Activated CD4-positive, alpha-beta memory T cell treated with anti-CD3 and anti-CD28 coated beads, Interleukin-2, amount 10 ng/mL, durations not matched to agents 7 days and 5 days (primary cell): ENCODE measurements at regions not wholly inside any gene's neighbourhood (a gene's known extent, or its start where the extent isn't known, plus 50 kb on each side); places are given as distances from the start of the nearest gene placed in this dataset.

ENCODE experiments used
- CTCF ChIA-PET: fragments of 350-600 bp; sonication (Branson Sonifier 250); formaldehyde crosslinking; loops from one replicate; lab custom pipeline; 2021; ENCODE audit warnings: antibody characterized with exemption, inconsistent platforms; lab: Charles Lee
- POLR2A ChIA-PET: fragments of 350-600 bp; sonication (Branson Sonifier 250); formaldehyde crosslinking; loops from one replicate; lab custom pipeline; 2021; ENCODE audit warnings: antibody characterized with exemption; lab: Charles Lee
- DNase-seq: peaks from one replicate; pipeline ENCODE4 v3.0.0-alpha.2; 2020
- H3K27ac Mint-ChIP-seq: one replicate; pipeline ENCODE4 v1.8.0; 2021; ENCODE audit warnings: mild to moderate bottlenecking, mixed read lengths
- H3K27me3 Mint-ChIP-seq: one replicate; pipeline ENCODE4 v1.8.0; 2021; ENCODE audit warnings: mixed read lengths
- H3K36me3 Mint-ChIP-seq: one replicate; pipeline ENCODE4 v1.8.0; 2021; ENCODE audit warnings: low read depth, mixed read lengths
- H3K4me1 Mint-ChIP-seq: one replicate; pipeline ENCODE4 v1.8.0; 2021; ENCODE audit warnings: mixed read lengths
- H3K4me3 Mint-ChIP-seq: one replicate; pipeline ENCODE4 v1.8.0; 2021; ENCODE audit warnings: mild to moderate bottlenecking, mixed read lengths
- H3K9me3 Mint-ChIP-seq: one replicate; pipeline ENCODE4 v1.8.0; 2021; ENCODE audit warnings: mixed read lengths

GRCh38 chr1:200336101-200336845, 73.6 kb downstream of the ZNF281 start:
- Mint-ChIP-seq H3K27ac (no peak overlapping the region), H3K9me3 (no peaks in the 10 kb centered on the region), H3K4me3 (no peak overlapping the region), H3K36me3 (no peaks in the 10 kb centered on the region), H3K4me1 (peaks cover 5% of the 10 kb centered on the region), H3K27me3 (peaks cover under 1% of the 10 kb centered on the region)
- ChIA-PET CTCF (interaction anchor here (0.6 kb wide), 1 partner anchor 10 kb away, joined by 3 read pairs; no protein-coding TSS in a partner anchor), POLR2A (no interaction called here)
- DNase-seq, result no peak

DNA sequence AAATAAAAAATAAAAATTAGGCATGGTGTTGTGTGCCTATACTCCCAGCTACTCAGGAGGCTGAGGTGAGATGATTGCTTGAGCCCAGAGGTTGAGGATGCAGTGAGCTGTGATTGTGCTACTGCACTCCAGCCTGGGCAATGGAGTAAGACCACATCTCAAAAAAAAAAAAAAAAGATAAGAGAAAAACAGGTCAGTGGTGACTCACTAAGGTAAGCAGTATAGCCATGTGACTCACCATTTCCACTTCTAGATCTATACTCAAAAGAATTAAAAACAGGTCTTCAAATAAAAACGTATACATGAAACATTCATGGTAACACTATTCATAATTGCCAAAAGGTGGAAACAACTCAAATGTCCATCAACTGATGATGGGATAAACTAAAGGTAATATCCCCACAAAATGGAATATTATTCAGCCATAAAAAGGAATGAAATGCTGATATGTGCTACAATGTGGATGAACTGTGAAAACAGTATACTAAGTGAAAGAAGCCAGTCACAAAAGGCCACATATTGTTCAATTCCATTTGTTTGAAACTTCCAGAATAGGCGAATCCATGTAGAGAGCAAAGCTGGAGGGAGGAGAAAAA, 75.1 kb downstream of the ZNF281 start:
- ChIA-PET CTCF (no interaction called here), POLR2A (no interaction called here)
- Mint-ChIP-seq H3K4me1 (peaks cover 5% of the 10 kb centered on the region), H3K36me3 (no peaks in the 10 kb centered on the region), H3K27me3 (no peaks in the 10 kb centered on the region), H3K4me3 (no peak overlapping the region), H3K27ac (no peak overlapping the region), H3K9me3 (no peaks in the 10 kb centered on the region)
- DNase-seq, result no peak

- no peak overlapping the region for H3K27ac Mint-ChIP-seq
- DNase-seq, result no peak
- H3K27me3 Mint-ChIP-seq, result no peaks in the 10 kb centered on the region
- no peaks in the 10 kb centered on the region for H3K36me3 Mint-ChIP-seq
- POLR2A ChIA-PET, result no interaction called here
- CTCF ChIA-PET, result no interaction called here
- no peak overlapping the region for H3K4me3 Mint-ChIP-seq
- peaks cover 5% of the 10 kb centered on the region for H3K4me1 Mint-ChIP-seq
- no peaks in the 10 kb centered on the region for H3K9me3 Mint-ChIP-seq
Measured at GRCh38 chr1:200333329-200333728, 76.5 kb downstream of the ZNF281 start.

DNA sequence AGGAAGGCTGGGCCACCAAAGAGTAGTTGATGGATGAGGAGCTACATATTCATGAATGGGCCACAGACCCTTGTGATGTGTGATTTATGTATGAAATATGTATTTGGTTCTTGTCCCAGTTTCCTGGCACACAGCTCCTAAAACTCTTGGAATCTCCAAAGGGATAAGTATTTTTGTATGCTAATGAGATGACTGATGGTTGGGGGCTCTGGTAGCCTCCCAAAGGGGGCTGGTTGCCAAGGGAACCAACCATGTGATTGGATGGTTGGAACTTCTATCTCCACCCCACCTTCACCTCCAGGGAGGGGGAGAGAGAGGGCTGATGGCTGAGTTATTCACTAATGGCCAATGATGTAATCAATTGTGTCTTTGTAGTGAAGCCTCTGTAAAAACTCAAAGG, 77.1 kb downstream of the ZNF281 start:
- DNase-seq, result no peak
- CTCF ChIA-PET, result no interaction called here
- POLR2A ChIA-PET, result no interaction called here
- H3K27ac Mint-ChIP-seq, result no peak overlapping the region
- peaks cover 5% of the 10 kb centered on the region for H3K27me3 Mint-ChIP-seq
- H3K9me3 Mint-ChIP-seq, result no peaks in the 10 kb centered on the region
- no peak overlapping the region for H3K4me3 Mint-ChIP-seq
- peaks cover 3% of the 10 kb centered on the region for H3K4me1 Mint-ChIP-seq
- H3K36me3 Mint-ChIP-seq, result no peaks in the 10 kb centered on the region

DNA sequence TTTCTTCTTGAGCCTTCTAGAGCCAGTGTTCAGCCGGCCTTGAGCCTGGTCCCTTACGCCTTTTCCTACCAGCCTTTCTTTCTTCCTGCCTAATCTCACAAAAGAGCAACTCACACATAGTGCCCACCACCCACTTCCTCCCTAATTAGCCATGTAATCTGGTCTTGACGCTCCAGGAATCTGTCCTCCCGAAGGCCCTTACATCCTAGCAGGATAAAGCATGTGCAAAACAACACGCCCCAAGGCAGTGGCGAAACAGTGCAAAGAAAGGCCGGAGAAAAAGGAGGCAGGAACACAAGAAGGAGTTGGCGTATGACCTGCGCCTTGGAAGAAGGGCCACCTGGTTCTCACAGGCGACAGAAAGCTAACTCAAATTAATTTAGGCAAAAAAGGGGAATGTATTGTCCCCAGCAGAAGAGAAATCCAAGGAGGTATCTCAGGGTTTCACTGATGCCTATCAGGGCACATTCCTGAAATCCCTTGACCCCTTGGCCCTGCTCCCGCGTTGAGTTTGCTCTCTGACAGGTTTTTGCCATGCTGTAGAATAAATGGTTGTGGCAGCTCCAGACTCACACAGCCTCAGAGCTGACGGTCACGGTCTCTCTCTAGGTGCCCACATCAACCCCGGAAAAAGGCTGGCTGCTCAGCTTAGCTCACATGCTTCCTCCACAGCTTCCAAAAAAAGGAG, 79.0 kb downstream of the ZNF281 start:
- CTCF ChIA-PET, result no interaction called here
- Mint-ChIP-seq H3K9me3 (no peaks in the 10 kb centered on the region), H3K4me1 (no peaks in the 10 kb centered on the region), H3K27me3 (peaks cover 10% of the 10 kb centered on the region), H3K27ac (no peak overlapping the region), H3K36me3 (no peaks in the 10 kb centered on the region), H3K4me3 (no peak overlapping the region)
- DNase-seq, result no peak
- POLR2A ChIA-PET, result no interaction called here

- no peaks in the 10 kb centered on the region for H3K9me3 Mint-ChIP-seq
- CTCF ChIA-PET, result no interaction called here
- no peak overlapping the region for H3K27ac Mint-ChIP-seq
- no peaks in the 10 kb centered on the region for H3K36me3 Mint-ChIP-seq
- DNase-seq, result no peak
- no peak overlapping the region for H3K4me3 Mint-ChIP-seq
- POLR2A ChIA-PET, result no interaction called here
- H3K27me3 Mint-ChIP-seq, result peaks cover 10% of the 10 kb centered on the region
- H3K4me1 Mint-ChIP-seq, result no peaks in the 10 kb centered on the region
Measured at GRCh38 chr1:200329208-200329882, 80.5 kb downstream of the ZNF281 start.

- CTCF ChIA-PET, result no interaction called here
Measured at GRCh38 chr1:200328379-200328778, 81.5 kb downstream of the ZNF281 start.

DNA sequence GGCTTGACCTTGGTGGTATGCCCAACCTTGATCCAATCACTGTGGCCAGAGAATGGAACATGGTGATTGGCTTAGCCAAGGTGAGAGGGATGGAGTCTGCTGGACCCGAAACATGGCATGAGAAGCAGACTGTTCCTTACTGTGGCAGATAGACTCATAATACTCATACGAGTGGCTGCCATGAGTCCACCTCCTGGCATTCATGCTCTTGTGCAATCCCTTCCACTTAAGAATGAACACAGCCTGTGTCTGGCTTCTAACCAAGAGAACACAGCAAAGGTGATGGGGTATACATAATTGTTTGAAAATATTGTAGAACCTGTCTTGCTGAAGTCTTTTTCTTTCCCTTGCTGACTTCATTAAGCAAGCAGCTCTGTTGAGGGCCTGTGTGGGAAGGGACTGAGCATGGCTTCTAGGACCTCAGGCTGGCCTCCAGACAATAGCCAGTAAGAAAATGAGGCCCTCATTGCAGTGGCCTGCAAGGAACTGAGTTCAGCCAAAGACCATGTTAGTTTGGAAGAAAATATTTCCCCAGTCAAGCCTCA, 85.9 kb downstream of the ZNF281 start:
- DNase-seq, result no peak
- Mint-ChIP-seq H3K4me3 (no peak overlapping the region), H3K4me1 (no peaks in the 10 kb centered on the region), H3K27ac (no peak overlapping the region), H3K36me3 (no peaks in the 10 kb centered on the region), H3K27me3 (peaks cover 12% of the 10 kb centered on the region), H3K9me3 (no peaks in the 10 kb centered on the region)
- ChIA-PET CTCF (no interaction called here), POLR2A (no interaction called here)

More at GRCh38 chr1:200328379-200328778, 81.5 kb downstream of the ZNF281 start:
- POLR2A ChIA-PET, result no interaction called here
- Mint-ChIP-seq H3K4me1 (no peaks in the 10 kb centered on the region), H3K27me3 (peaks cover 10% of the 10 kb centered on the region), H3K36me3 (no peaks in the 10 kb centered on the region), H3K9me3 (no peaks in the 10 kb centered on the region), H3K4me3 (no peak overlapping the region), H3K27ac (no peak overlapping the region)
- DNase-seq, result no peak

DNA sequence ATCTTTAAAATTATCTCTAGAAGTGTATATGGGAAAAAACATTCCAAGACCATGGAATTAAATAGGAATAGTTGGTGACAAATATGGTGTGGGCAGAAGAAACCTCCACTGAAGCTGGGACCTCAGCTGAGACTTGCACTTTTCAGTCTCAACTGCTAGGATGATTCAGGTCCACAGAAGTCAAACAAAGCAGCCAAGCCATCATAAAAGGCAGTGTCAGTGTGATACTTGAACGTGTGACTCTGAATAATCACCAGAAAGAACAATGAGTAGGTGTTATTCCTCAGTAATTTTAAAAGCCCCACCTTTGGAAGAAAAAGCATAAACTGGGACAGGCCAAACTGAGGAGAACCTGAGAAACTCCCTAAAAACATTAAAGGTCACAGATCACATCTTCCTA, 90.7 kb downstream of the ZNF281 start:
- Mint-ChIP-seq H3K9me3 (no peaks in the 10 kb centered on the region), H3K27ac (no peak overlapping the region), H3K27me3 (peaks cover 17% of the 10 kb centered on the region), H3K36me3 (no peaks in the 10 kb centered on the region), H3K4me1 (no peaks in the 10 kb centered on the region), H3K4me3 (no peak overlapping the region)
- ChIA-PET POLR2A (no interaction called here), CTCF (no interaction called here)
- no peak for DNase-seq

DNA sequence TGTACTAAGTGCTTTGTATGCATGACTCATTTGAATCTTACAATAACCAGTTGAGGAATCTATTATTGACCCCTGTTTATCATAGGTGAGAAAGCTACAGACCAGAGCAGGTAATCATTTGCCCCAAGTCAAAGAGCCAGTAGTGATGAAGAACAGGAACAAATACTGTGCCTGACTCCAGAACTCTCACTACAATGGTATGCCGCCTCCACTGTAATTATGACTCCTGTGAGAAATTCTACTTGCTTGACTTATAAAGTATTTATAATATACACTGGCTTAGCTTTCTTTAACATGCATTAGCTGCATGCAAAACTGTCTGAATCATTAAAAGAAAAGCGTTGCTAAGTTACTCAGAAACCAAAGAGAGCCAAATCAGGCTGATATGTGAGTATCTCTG, 92.6 kb downstream of the ZNF281 start:
- no peaks in the 10 kb centered on the region for H3K36me3 Mint-ChIP-seq
- peaks cover 26% of the 10 kb centered on the region for H3K27me3 Mint-ChIP-seq
- H3K27ac Mint-ChIP-seq, result no peak overlapping the region
- ChIA-PET CTCF (no interaction called here), POLR2A (no interaction called here)
- no peak overlapping the region for H3K4me3 Mint-ChIP-seq
- no peaks in the 10 kb centered on the region for H3K9me3 Mint-ChIP-seq
- H3K4me1 Mint-ChIP-seq, result no peaks in the 10 kb centered on the region
- no peak for DNase-seq

- H3K27me3 Mint-ChIP-seq, result peaks cover 27% of the 10 kb centered on the region
Measured at GRCh38 chr1:200316148-200316803, 93.6 kb downstream of the ZNF281 start.

GRCh38 chr1:200314085-200314750, 95.6 kb downstream of the ZNF281 start:
- no peak for DNase-seq
- no peaks in the 10 kb centered on the region for H3K9me3 Mint-ChIP-seq

More at GRCh38 chr1:200316148-200316803, 93.6 kb downstream of the ZNF281 start:
- POLR2A ChIA-PET, result no interaction called here
- Mint-ChIP-seq H3K27ac (no peak overlapping the region), H3K4me3 (no peak overlapping the region), H3K4me1 (no peaks in the 10 kb centered on the region), H3K9me3 (no peaks in the 10 kb centered on the region), H3K36me3 (no peaks in the 10 kb centered on the region)
- CTCF ChIA-PET, result no interaction called here
- DNase-seq, result no peak

More at GRCh38 chr1:200314085-200314750, 95.6 kb downstream of the ZNF281 start:
- no peaks in the 10 kb centered on the region for H3K36me3 Mint-ChIP-seq
- no peaks in the 10 kb centered on the region for H3K4me1 Mint-ChIP-seq
- H3K27me3 Mint-ChIP-seq, result peaks cover 25% of the 10 kb centered on the region
- POLR2A ChIA-PET, result no interaction called here
- H3K27ac Mint-ChIP-seq, result no peak overlapping the region
- no peak overlapping the region for H3K4me3 Mint-ChIP-seq
- CTCF ChIA-PET, result no interaction called here
